ENCODE measurements at regions not wholly inside any gene's neighbourhood (a gene's known extent, or its start where the extent isn't known, plus 50 kb on each side); places are given as distances from the start of the nearest gene placed in this dataset.

- ATAC-seq: no peak
- no peaks in the 10 kb centered on the region for H3K9me3 Mint-ChIP-seq
These were observed 97.3 kb upstream of the OPRM1 start for GRCh38 chr6:153941768-153942167.

GRCh38 chr6:153938876-153939275 lies 100.2 kb upstream of the OPRM1 start:
- no peak for ATAC-seq
- DNase-seq (ENCODE audit: low spot score in 2 of 2): no peak
- no peak overlapping the region for H3K27ac Mint-ChIP-seq
- no peaks in the 10 kb centered on the region for H3K36me3 Mint-ChIP-seq
- no peaks in the 10 kb centered on the region for H3K9me3 Mint-ChIP-seq

More at GRCh38 chr6:153941768-153942167, 97.3 kb upstream of the OPRM1 start:
- Mint-ChIP-seq H3K36me3 (no peaks in the 10 kb centered on the region), H3K27ac (no peak overlapping the region)
- DNase-seq (ENCODE audit: low spot score in 2 of 2): no peak

- ATAC-seq (no peak), DNase-seq (ENCODE audit: low spot score in 2 of 2) (no peak)
- Mint-ChIP-seq H3K27ac (no peak overlapping the region), H3K9me3 (no peaks in the 10 kb centered on the region), H3K36me3 (no peaks in the 10 kb centered on the region)
These were observed 107.6 kb upstream of the OPRM1 start for GRCh38 chr6:153931431-153931830.

- Mint-ChIP-seq H3K9me3 (no peaks in the 10 kb centered on the region), H3K27ac (no peak overlapping the region), H3K36me3 (no peaks in the 10 kb centered on the region)
- no peak for ATAC-seq
- no peak for DNase-seq (ENCODE audit: low spot score in 2 of 2)
These were observed 111.2 kb upstream of the OPRM1 start for GRCh38 chr6:153927867-153928266.

GRCh38 chr6:153898360-153899059 lies 140.5 kb upstream of the OPRM1 start:
- Mint-ChIP-seq H3K9me3 (peaks cover under 1 to 4% of the 10 kb centered on the region in 2 donors), H3K27ac (no peak overlapping the region), H3K36me3 (no peaks in the 10 kb centered on the region)
- ATAC-seq: no peak
- no peak for DNase-seq (ENCODE audit: low spot score in 2 of 2)

- H3K36me3 Mint-ChIP-seq: no peaks in the 10 kb centered on the region
- H3K27ac Mint-ChIP-seq: no peak overlapping the region
- peaks cover 3 to 4% of the 10 kb centered on the region in 2 donors for H3K9me3 Mint-ChIP-seq
- no peak for ATAC-seq
- DNase-seq (ENCODE audit: low spot score in 2 of 2): no peak
These were observed 156.6 kb upstream of the OPRM1 start for GRCh38 chr6:153882411-153882810.

- no peaks in the 10 kb centered on the region for H3K36me3 Mint-ChIP-seq
- ATAC-seq (no peak), DNase-seq (ENCODE audit: low spot score in 2 of 2) (no peak)
- H3K27ac Mint-ChIP-seq: no peak overlapping the region
- no peaks in the 10 kb centered on the region for H3K9me3 Mint-ChIP-seq
These were observed 165.5 kb upstream of the OPRM1 start for GRCh38 chr6:153873541-153873940.

- Mint-ChIP-seq H3K36me3 (no peaks in the 10 kb centered on the region), H3K27ac (peak overlapping the region in 1 of 2 donors; percentile 25), H3K9me3 (no peaks in the 10 kb centered on the region)
- DNase-seq (ENCODE audit: low spot score in 2 of 2): no peak
- ATAC-seq: peak in 1 of 2 donors; percentile 83
These were observed 166.1 kb upstream of the OPRM1 start for GRCh38 chr6:153872946-153873345.

- no peak for ATAC-seq
- H3K9me3 Mint-ChIP-seq: peaks cover 0 to 5% of the 10 kb centered on the region in 2 donors
These were observed 176.1 kb upstream of the OPRM1 start for GRCh38 chr6:153862927-153863326.

GRCh38 chr6:153862139-153862538 lies 176.9 kb upstream of the OPRM1 start:
- no peak for ATAC-seq
- no peak overlapping the region for H3K27ac Mint-ChIP-seq

More at GRCh38 chr6:153862927-153863326, 176.1 kb upstream of the OPRM1 start:
- no peak overlapping the region for H3K27ac Mint-ChIP-seq
- H3K36me3 Mint-ChIP-seq: no peaks in the 10 kb centered on the region
- no peak for DNase-seq (ENCODE audit: low spot score in 2 of 2)

GRCh38 chr6:153858529-153858928 lies 180.5 kb upstream of the OPRM1 start:
- no peak for ATAC-seq
- no peak for DNase-seq (ENCODE audit: low spot score in 2 of 2)
- peaks cover 0 to 4% of the 10 kb centered on the region in 2 donors for H3K36me3 Mint-ChIP-seq
- no peak overlapping the region for H3K27ac Mint-ChIP-seq
- peaks cover 0 to 4% of the 10 kb centered on the region in 2 donors for H3K9me3 Mint-ChIP-seq

More at GRCh38 chr6:153862139-153862538, 176.9 kb upstream of the OPRM1 start:
- H3K9me3 Mint-ChIP-seq: peaks cover 0 to 4% of the 10 kb centered on the region in 2 donors
- no peaks in the 10 kb centered on the region for H3K36me3 Mint-ChIP-seq
- DNase-seq (ENCODE audit: low spot score in 2 of 2): no peak

GRCh38 chr6:153856929-153857376 lies 182.1 kb upstream of the OPRM1 start:
- H3K36me3 Mint-ChIP-seq: peaks cover 0 to 4% of the 10 kb centered on the region in 2 donors
- ATAC-seq: no peak
- no peak for DNase-seq (ENCODE audit: low spot score in 2 of 2)
- H3K9me3 Mint-ChIP-seq: peaks cover 0 to 4% of the 10 kb centered on the region in 2 donors
- H3K27ac Mint-ChIP-seq: no peak overlapping the region

GRCh38 chr6:153852481-153852880 lies 186.6 kb upstream of the OPRM1 start:
- Mint-ChIP-seq H3K9me3 (peaks cover 0 to 7% of the 10 kb centered on the region in 2 donors), H3K36me3 (peaks cover 0 to 4% of the 10 kb centered on the region in 2 donors), H3K27ac (no peak overlapping the region)
- no peak for ATAC-seq
- DNase-seq (ENCODE audit: low spot score in 2 of 2): no peak

- ATAC-seq: no peak
- no peak overlapping the region for H3K27ac Mint-ChIP-seq
- peaks cover 0 to 7% of the 10 kb centered on the region in 2 donors for H3K9me3 Mint-ChIP-seq
- no peak for DNase-seq (ENCODE audit: low spot score in 2 of 2)
- peaks cover 0 to 4% of the 10 kb centered on the region in 2 donors for H3K36me3 Mint-ChIP-seq
These were observed 187.0 kb upstream of the OPRM1 start for GRCh38 chr6:153852034-153852433.

GRCh38 chr6:153849072-153849779 lies 189.8 kb upstream of the OPRM1 start:
- DNase-seq (ENCODE audit: low spot score in 2 of 2) (no peak), ATAC-seq (no peak)
- Mint-ChIP-seq H3K9me3 (peaks cover 0 to 3% of the 10 kb centered on the region in 2 donors), H3K27ac (no peak overlapping the region), H3K36me3 (no peaks in the 10 kb centered on the region)

GRCh38 chr6:153843420-153843819 lies 195.6 kb upstream of the OPRM1 start:
- DNase-seq (ENCODE audit: low spot score in 2 of 2): no peak
- Mint-ChIP-seq H3K36me3 (no peaks in the 10 kb centered on the region), H3K9me3 (no peaks in the 10 kb centered on the region), H3K27ac (no peak overlapping the region)
- no peak for ATAC-seq

- no peak for ATAC-seq
- Mint-ChIP-seq H3K36me3 (no peaks in the 10 kb centered on the region), H3K27ac (no peak overlapping the region), H3K9me3 (no peaks in the 10 kb centered on the region)
- DNase-seq (ENCODE audit: low spot score in 2 of 2): no peak
These were observed 196.5 kb upstream of the OPRM1 start for GRCh38 chr6:153842491-153842890.
